ENCODE measurements at regions not wholly inside any gene's neighbourhood (a gene's known extent, or its start where the extent isn't known, plus 50 kb on each side); places are given as distances from the start of the nearest gene placed in this dataset.

DNA sequence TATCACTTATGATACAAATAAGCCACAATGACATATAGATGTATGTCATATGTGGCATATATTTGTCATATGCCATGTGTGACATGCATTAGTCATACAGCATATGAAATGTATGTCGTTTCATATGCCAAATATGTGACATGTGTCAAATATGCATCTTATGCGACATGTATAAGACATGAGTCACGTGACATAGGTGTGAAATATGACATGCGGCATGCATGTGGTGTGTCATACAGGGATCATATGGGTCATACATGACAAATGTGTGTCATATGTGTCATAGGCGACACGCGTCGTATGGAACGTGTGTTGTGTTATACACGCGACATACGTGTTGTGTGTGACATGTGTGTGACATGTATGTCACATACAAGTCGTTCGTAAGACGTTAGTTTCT is 2154.0 kb upstream of the PIK3C3 start:
- TF ChIP-seq CTCF (IDR thresholded peaks at IDR 0.05) (no peak), POLR2A (IDR thresholded peaks at IDR 0.05) (no peak)
